Right lung (tissue), 2 donors: ENCODE measurements at regions not wholly inside any gene's neighbourhood (a gene's known extent, or its start where the extent isn't known, plus 50 kb on each side); places are given as distances from the start of the nearest gene placed in this dataset.
A peak's percentile ranks its signal among the peaks of the same experiment; 100 is the strongest.

Source experiments
- DNase-seq, 2 donors: peaks; one replicate each; pipeline ENCODE4 v3.0.0-alpha.2; 2013

DNA sequence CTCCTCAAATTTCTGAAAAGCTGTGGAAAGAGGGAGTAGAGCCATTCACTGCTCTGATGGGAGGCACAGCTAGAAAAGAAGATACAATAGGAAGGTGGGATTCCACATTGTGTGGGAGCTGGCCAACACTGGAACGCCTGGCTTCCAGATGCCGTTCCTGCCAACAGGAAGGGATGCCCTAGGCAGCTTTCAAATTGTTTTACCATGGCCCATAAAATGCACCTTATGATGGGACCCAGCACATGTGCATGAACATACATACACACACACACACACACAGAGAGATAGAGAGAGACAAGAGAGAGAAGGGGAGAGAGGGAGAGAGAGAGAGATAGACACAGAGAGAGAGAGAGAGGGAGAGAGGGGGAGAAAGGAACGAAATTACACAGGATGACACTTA lies 86.1 kb upstream of the BZW1 start:
- DNase-seq, result no peak

- DNase-seq, result peak; percentile 73 to 76
Observed at GRCh38 chr2:200728630-200729029, 83.1 kb upstream of the BZW1 start.

DNA sequence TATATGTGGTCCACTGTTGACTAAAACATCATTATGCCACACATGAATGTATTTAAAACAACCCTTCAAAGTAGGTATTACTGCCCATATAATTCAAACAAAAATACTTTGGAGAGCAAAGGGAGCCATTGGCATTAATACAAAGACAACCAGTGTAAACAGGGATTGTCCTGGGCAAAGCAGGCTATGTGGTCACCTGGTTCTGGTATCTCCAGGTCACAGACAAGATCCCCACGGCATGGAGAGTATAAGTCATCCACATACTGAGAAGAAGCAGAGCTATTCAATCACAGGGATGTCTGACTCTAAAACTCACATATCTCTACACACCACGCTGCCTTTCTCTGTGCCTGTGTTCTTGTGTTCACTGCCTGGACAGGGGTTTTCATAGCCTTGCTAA lies 81.4 kb upstream of the BZW1 start:
- DNase-seq, result no peak

GRCh38 chr2:200730960-200731359 lies 80.8 kb upstream of the BZW1 start:
- no peak for DNase-seq

DNA sequence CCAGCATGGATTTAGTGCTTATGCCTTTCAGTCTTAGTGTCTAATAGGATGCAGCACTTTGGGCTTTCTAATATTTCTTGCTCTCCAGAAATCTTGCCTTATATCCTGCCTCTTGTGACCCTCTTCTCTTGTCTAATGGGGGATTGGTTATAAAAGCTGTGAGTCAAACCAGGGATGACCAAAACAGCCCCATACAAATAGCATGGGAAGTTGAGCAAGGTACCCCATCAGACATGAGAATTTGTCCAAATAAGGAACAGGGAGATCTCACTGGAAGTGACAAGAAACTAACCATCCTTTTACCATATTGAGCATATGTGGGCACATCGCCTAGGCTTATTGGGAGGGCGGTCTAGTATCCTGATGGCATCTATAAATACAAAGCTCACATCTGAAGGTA lies 78.8 kb upstream of the BZW1 start:
- no peak for DNase-seq

- DNase-seq, result no peak
Observed at GRCh38 chr2:200733713-200734198, 78.0 kb upstream of the BZW1 start.

DNA sequence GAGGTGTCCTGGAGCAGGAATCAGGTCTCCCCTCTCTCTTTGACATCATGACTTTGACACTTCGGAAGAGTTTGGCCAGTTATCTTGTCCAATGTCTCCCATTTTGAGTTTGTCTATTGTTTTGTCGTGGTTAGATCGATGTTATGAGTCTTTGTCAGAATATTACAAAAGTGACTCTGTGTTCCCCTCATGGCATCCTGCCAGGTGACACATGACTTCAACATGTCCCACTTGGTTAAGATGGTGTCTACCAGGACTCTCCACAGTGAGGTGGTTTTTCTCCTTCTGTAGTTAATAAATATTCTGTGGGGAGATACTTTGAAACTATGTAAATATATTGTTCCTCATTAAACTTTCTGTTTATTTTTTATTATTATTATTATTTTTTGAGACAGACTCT lies 76.6 kb upstream of the BZW1 start:
- DNase-seq, result no peak

DNA sequence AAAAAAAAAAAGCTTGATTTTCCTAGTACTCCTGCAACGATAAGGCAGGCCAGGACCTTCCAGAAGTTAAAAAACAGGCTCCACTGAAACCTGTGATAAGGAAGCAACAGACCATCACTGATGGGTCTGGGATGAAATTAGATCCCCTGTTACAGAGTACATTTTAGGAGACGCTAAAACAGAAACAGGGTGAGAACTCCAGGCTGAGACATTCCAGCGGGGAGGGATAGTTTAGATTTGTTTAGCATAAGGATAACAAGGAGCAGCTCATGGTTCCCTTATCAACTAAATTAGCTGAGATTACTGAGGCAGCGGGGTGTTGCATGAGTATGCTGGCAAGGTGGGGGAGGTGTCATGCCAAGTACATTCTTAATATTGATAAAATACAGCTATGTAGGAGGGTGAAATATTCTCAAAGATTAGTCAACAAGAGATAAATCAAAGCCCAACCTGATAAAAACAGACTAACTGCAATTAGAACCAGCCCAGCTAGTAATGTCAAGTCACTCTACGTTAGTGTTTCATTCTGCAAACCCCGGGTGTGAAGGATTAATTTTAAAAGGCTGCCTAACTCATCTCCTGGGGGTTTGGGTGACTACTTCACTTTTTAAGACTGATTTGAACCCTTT lies 75.0 kb upstream of the BZW1 start:
- no peak for DNase-seq

- DNase-seq, result no peak
Observed at GRCh38 chr2:200737585-200737984, 74.1 kb upstream of the BZW1 start.

DNA sequence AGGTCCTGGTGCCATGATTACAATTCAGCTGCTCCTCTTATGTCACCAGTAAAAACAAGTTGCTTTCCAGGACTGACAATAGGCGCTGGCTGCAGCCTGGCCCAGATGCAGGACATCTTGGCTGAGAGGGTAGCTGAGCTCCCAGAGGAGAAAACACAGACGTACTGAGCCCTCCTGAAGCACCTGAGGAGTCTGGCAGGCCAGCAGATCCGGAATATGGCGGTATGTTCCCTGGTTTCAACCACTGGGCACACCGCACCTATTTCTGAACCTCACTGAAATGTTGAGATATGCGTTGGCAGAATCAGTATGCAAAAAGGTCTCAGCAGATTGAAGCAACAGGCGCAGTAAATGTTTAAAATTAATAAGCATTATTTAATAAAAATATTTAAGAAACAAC lies 73.1 kb upstream of the BZW1 start:
- no peak for DNase-seq

GRCh38 chr2:200740907-200741306 lies 70.8 kb upstream of the BZW1 start:
- no peak for DNase-seq

DNA sequence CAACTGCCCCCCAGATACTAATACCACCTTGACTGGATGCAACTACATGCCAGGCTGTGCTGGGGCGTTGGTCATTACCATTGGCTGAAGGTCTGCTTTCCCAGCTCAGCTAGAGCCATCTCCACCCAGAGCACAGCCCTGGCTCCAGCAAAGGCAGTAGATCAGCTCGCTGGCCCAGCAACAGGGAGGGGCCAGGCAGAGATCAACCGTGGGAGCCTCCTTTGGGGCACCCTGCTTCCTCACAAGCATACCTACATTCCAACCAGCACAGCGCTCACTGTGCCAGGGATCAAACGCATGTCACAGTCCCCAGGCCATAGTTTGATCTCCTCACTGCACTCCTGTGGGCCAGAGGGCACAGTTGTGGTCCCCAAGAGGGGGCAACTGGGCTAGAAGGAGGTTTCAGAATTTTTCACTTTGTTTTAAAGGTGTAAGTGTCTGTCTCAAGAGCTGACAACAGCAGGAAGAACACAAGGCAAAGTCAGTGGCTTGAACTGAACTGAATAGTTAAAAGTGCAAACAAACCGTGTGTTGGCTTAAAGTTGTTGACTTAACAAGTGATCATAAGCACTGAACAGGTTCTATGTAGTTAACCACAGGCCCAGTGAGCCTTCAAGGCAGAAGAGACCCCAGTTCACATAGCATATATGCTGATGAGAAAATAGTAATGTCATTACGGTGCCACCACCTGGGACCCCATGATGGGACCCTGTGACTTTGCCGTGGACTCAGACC lies 70.1 kb upstream of the BZW1 start:
- no peak for DNase-seq

- DNase-seq, result no peak
Observed at GRCh38 chr2:200742426-200742825, 69.3 kb upstream of the BZW1 start.

- DNase-seq, result no peak
Observed at GRCh38 chr2:200743042-200743676, 68.6 kb upstream of the BZW1 start.

- no peak for DNase-seq
Observed at GRCh38 chr2:200744201-200744602, 67.5 kb upstream of the BZW1 start.

DNA sequence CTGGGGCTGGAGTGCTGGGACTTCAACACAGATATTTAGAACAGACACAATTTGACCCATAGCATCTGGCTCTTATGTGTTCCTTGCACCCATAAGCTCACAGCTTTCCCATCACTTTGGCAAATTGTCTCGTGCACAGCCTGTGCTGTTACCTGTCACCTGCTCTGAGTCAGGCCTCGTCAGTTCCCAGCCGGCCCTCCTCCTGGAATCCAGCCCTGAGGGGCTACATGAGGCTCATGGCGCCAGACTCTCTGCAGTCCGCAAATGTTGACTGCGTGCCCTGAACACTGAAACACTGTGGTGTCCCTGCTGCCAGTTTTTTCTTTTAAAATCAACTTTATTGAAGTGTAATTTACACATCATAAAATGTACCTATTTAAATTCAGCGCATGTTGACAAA lies 65.4 kb upstream of the BZW1 start:
- no peak for DNase-seq

- no peak for DNase-seq
Observed at GRCh38 chr2:200747668-200748618, 63.8 kb upstream of the BZW1 start.

GRCh38 chr2:200748779-200749178 lies 62.9 kb upstream of the BZW1 start:
- no peak for DNase-seq

DNA sequence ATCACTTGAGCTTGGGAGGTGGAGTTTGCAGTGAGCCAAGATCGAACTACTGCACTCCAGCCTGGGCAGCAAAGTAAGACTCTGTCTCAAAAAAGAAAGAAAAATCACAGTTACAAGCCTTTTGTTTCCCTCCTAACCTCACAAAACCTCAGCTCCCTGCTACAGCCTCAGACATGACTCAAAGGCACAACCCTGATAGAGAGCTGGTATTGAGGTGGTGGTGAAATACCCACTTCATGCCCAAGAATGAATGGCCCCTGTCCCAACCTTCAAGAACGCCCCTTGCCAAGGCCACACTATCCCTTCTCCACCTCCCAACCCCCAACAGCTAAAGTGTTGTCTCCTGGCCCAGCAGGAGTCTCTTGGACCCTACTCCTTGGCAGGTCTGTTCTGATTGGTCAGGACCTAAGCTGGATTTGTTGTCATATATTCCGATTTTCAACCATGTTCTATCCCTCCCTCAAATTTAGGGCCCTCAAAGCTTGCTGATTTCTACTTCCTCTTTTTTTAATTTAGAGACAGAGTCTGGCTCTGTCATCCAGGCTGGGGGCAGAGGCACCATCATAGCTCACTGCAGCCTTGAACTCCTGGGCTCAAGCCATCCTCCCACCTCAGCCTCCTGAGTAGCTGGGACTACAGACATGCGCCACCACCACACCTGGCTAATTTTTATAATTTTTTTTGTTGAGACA lies 61.9 kb upstream of the BZW1 start:
- no peak for DNase-seq

- DNase-seq, result no peak
Observed at GRCh38 chr2:200750323-200750910, 61.3 kb upstream of the BZW1 start.

- DNase-seq, result no peak
Observed at GRCh38 chr2:200751786-200752185, 59.9 kb upstream of the BZW1 start.
